HG02759 (cell line): ENCODE measurements at regions not wholly inside any gene's neighbourhood (a gene's known extent, or its start where the extent isn't known, plus 50 kb on each side); places are given as distances from the start of the nearest gene placed in this dataset.
"Not testable (repeated sequence)": the region's sequence is repeated elsewhere in the genome, so short reads cannot be mapped to it uniquely, and the experiment has no call there.

Experiments
- ATAC-seq: cut with Tn5 transposase; IDR thresholded peaks from one replicate; pipeline ENCODE4 v1.9.1; 2021; ENCODE audit warnings: mild to moderate bottlenecking, moderate library complexity; ENCODE audit not compliant: unreplicated experiment

- not testable (repeated sequence) for ATAC-seq
Measured at GRCh38 chrX:131875827-131876226, 147.3 kb upstream of the STK26 start.

GRCh38 chrX:131881194-131881593 is 141.9 kb upstream of the STK26 start:
- no peak for ATAC-seq

- ATAC-seq: not testable (repeated sequence)
Measured at GRCh38 chrX:131885042-131885441, 138.1 kb upstream of the STK26 start.

GRCh38 chrX:131893857-131894256 is 129.2 kb upstream of the STK26 start:
- ATAC-seq: not testable (repeated sequence)

GRCh38 chrX:131894995-131895394 is 128.1 kb upstream of the STK26 start:
- ATAC-seq: no peak

- no peak for ATAC-seq
Measured at GRCh38 chrX:131895807-131896206, 127.3 kb upstream of the STK26 start.

- ATAC-seq: no peak
Measured at GRCh38 chrX:131901546-131901945, 121.6 kb upstream of the STK26 start.

- no peak for ATAC-seq
Measured at GRCh38 chrX:131907488-131908314, 115.4 kb upstream of the STK26 start.

- no peak for ATAC-seq
Measured at GRCh38 chrX:131910586-131910985, 112.5 kb upstream of the STK26 start.

- no peak for ATAC-seq
Measured at GRCh38 chrX:131915488-131915887, 107.6 kb upstream of the STK26 start.

- ATAC-seq: no peak
Measured at GRCh38 chrX:131917588-131917987, 105.5 kb upstream of the STK26 start.

- ATAC-seq: no peak
Measured at GRCh38 chrX:131918839-131919238, 104.3 kb upstream of the STK26 start.

GRCh38 chrX:131923614-131924250 is 99.4 kb upstream of the STK26 start:
- ATAC-seq: no peak

- ATAC-seq: no peak
Measured at GRCh38 chrX:131938749-131939148, 84.4 kb upstream of the STK26 start.

- ATAC-seq: no peak
Measured at GRCh38 chrX:131942034-131942433, 81.1 kb upstream of the STK26 start.

GRCh38 chrX:131944936-131945902 is 77.9 kb upstream of the STK26 start:
- no peak for ATAC-seq

- ATAC-seq: no peak
Measured at GRCh38 chrX:131951166-131951565, 71.9 kb upstream of the STK26 start.

GRCh38 chrX:131955099-131955777 is 67.9 kb upstream of the STK26 start:
- peak; percentile 90 for ATAC-seq

- ATAC-seq: no peak
Measured at GRCh38 chrX:131958724-131959123, 64.4 kb upstream of the STK26 start.

- no peak for ATAC-seq
Measured at GRCh38 chrX:131970347-131970746, 52.8 kb upstream of the STK26 start.
